SK-N-SH treated with all-trans-retinoic acid at 6 μM for 48 hours (cell line): ENCODE measurements at regions not wholly inside any gene's neighbourhood (a gene's known extent, or its start where the extent isn't known, plus 50 kb on each side); places are given as distances from the start of the nearest gene placed in this dataset.

Experiments used
- BACH2 ChIP-seq: fragments of 250-450 bp; sonication (Bioruptor Pico); IDR thresholded peaks from 2 replicates; pipeline ENCODE4 v1.9.0; 2021; ENCODE audit warnings: mild to moderate bottlenecking, borderline replicate concordance
- CREB5 ChIP-seq: fragments of 250-450 bp; sonication (Bioruptor Pico); IDR thresholded peaks from 2 replicates; pipeline ENCODE4 v1.5.1; 2020; ENCODE audit warnings: low read depth, mild to moderate bottlenecking, moderate library complexity
- GLIS3 ChIP-seq: fragments of 250-450 bp; sonication (Bioruptor Pico); IDR thresholded peaks from 2 replicates; pipeline ENCODE4 v1.5.0; 2020; ENCODE audit warnings: mild to moderate bottlenecking, moderate library complexity
- OSR1 ChIP-seq: fragments of 250-450 bp; sonication (Bioruptor Pico); IDR thresholded peaks from 2 replicates; pipeline ENCODE4 v1.8.0; 2022; ENCODE audit warnings: moderate library complexity, mild to moderate bottlenecking, inconsistent platforms
- PATZ1 ChIP-seq: fragments of 250-450 bp; sonication (Bioruptor Pico); IDR thresholded peaks from 2 replicates; pipeline ENCODE4 v1.8.0; 2020; ENCODE audit warnings: mild to moderate bottlenecking, moderate library complexity, borderline replicate concordance
- POU6F1 ChIP-seq: fragments of 250-450 bp; sonication (Bioruptor Pico); IDR thresholded peaks from 2 replicates; pipeline ENCODE4 v1.8.0; 2021; ENCODE audit warnings: low read depth, mild to moderate bottlenecking, moderate library complexity, borderline replicate concordance
- PPARA ChIP-seq: fragments of 250-450 bp; sonication (Bioruptor Pico); IDR thresholded peaks from 2 replicates; pipeline ENCODE4 v1.5.0; 2020; ENCODE audit warnings: mild to moderate bottlenecking, borderline replicate concordance
- RARB ChIP-seq: fragments of 250-450 bp; sonication (Bioruptor Pico); IDR thresholded peaks from 2 replicates; pipeline ENCODE4 v1.8.0; 2021; ENCODE audit warnings: mild to moderate bottlenecking, moderate library complexity
- SNAI2 ChIP-seq: fragments of 250-450 bp; sonication (Bioruptor Pico); IDR thresholded peaks from 2 replicates; pipeline ENCODE4 v1.5.0; 2020; ENCODE audit warnings: mild to moderate bottlenecking, moderate library complexity
- TCF4 ChIP-seq: fragments of 250-450 bp; sonication (Bioruptor Pico); IDR thresholded peaks from 2 replicates; pipeline ENCODE4 v1.8.0; 2021; ENCODE audit warnings: mild to moderate bottlenecking, moderate library complexity, borderline replicate concordance
- TOX ChIP-seq: fragments of 250-450 bp; sonication (Bioruptor Pico); IDR thresholded peaks from 2 replicates; pipeline ENCODE4 v1.8.0; 2021; ENCODE audit warnings: mild to moderate bottlenecking, moderate library complexity, borderline replicate concordance
- ZFP30 ChIP-seq: fragments of 450-650 bp; formaldehyde crosslinking; IDR thresholded peaks from 2 replicates; pipeline ENCODE4 v1.5.0; 2022; ENCODE audit warnings: mild to moderate bottlenecking, moderate library complexity
- TF ChIP-seq, protein P1 (sequence below): fragments of 250-450 bp; sonication (Bioruptor Pico); IDR thresholded peaks from 2 replicates; pipeline ENCODE4 v1.5.0; 2020; ENCODE audit warnings: mild to moderate bottlenecking, moderate library complexity
- TF ChIP-seq, protein P2 (sequence below): fragments of 250-450 bp; sonication (Bioruptor Pico); IDR thresholded peaks from 2 replicates; pipeline ENCODE4 v1.5.1; 2021; ENCODE audit warnings: mild to moderate bottlenecking, moderate library complexity

DNA sequence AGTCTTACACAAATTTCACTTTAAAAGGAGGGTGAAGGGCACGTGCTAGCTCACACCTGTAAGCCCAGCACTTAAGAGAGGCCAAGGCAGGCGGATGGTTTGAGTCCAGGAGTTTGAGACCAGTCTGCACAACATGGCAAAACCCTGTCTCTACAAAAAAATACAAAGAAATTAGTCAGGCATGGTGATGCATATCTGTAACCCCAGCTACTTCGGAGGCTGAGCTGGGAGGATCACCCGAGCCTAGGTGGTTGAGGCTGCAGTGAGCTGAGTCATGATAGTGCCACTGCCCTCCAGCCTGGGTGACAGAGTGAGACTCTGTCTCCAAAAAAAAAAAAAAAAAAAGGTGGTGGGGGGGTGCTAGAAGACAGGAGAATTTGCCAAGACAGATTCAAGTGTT lies 237.3 kb upstream of the KLF14 start:
- TF ChIP-seq PPARA (CRISPR knock-in tag): no peak
- TF ChIP-seq TCF4: no peak
- TF ChIP-seq BACH2 (CRISPR knock-in tag): no peak
- no peak for TF ChIP-seq CREB5 (CRISPR knock-in tag)
- no peak for TF ChIP-seq TOX
- TF ChIP-seq ZFP30: no peak
- no peak for TF ChIP-seq OSR1
- no peak for TF ChIP-seq RARB (CRISPR knock-in tag)
- TF ChIP-seq POU6F1 (CRISPR knock-in tag): no peak
- TF ChIP-seq, protein P1, sequence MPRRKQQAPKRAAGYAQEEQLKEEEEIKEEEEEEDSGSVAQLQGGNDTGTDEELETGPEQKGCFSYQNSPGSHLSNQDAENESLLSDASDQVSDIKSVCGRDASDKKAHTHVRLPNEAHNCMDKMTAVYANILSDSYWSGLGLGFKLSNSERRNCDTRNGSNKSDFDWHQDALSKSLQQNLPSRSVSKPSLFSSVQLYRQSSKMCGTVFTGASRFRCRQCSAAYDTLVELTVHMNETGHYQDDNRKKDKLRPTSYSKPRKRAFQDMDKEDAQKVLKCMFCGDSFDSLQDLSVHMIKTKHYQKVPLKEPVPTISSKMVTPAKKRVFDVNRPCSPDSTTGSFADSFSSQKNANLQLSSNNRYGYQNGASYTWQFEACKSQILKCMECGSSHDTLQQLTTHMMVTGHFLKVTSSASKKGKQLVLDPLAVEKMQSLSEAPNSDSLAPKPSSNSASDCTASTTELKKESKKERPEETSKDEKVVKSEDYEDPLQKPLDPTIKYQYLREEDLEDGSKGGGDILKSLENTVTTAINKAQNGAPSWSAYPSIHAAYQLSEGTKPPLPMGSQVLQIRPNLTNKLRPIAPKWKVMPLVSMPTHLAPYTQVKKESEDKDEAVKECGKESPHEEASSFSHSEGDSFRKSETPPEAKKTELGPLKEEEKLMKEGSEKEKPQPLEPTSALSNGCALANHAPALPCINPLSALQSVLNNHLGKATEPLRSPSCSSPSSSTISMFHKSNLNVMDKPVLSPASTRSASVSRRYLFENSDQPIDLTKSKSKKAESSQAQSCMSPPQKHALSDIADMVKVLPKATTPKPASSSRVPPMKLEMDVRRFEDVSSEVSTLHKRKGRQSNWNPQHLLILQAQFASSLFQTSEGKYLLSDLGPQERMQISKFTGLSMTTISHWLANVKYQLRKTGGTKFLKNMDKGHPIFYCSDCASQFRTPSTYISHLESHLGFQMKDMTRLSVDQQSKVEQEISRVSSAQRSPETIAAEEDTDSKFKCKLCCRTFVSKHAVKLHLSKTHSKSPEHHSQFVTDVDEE: no peak
- TF ChIP-seq, protein P2, sequence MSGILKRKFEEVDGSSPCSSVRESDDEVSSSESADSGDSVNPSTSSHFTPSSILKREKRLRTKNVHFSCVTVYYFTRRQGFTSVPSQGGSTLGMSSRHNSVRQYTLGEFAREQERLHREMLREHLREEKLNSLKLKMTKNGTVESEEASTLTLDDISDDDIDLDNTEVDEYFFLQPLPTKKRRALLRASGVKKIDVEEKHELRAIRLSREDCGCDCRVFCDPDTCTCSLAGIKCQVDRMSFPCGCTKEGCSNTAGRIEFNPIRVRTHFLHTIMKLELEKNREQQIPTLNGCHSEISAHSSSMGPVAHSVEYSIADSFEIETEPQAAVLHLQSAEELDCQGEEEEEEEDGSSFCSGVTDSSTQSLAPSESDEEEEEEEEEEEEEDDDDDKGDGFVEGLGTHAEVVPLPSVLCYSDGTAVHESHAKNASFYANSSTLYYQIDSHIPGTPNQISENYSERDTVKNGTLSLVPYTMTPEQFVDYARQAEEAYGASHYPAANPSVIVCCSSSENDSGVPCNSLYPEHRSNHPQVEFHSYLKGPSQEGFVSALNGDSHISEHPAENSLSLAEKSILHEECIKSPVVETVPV (CRISPR knock-in tag): no peak
- no peak for TF ChIP-seq GLIS3 (CRISPR knock-in tag)
- TF ChIP-seq SNAI2: no peak
- TF ChIP-seq PATZ1 (CRISPR knock-in tag): no peak
